ENCODE measurements at regions not wholly inside any gene's neighbourhood (a gene's known extent, or its start where the extent isn't known, plus 50 kb on each side); places are given as distances from the start of the nearest gene placed in this dataset.
"Not testable (repeated sequence)": the region's sequence is repeated elsewhere in the genome, so short reads cannot be mapped to it uniquely, and the experiment has no call there.

DNA sequence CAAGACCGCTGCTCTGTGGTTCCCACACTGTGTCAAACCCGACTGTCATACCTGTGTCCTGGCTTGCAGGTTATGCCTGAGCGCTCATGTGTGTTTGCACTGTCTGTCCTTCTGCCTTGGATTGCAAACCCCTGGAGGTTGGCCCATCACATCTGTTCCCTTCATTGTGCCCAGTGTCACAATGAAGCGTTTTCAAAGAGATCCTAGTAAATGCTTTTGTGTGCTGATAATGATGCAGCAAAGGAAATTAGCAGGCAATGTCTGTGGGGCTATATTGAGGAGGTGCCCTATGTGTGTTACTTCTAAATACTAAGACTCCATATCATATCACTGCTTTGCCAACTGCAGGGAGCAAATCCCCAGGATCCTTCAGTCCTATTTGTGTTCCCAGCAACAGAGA lies 424.4 kb upstream of the NFIA start:
- Histone ChIP-seq H3K9me3 (ENCODE audit: control insufficient read depth in 4 of 4, low read length in 3 of 4) (no peaks in the 10 kb centered on the region), H3K27ac (ENCODE audit: low read depth in 1 of 2, low read length in 2 of 2) (no peak overlapping the region), H3K9ac (ENCODE audit: low read depth in 1 of 2, low read length in 2 of 2) (no peak overlapping the region), H3K4me3 (ENCODE audit: low read depth in 1 of 3, low read length in 3 of 3) (no peak overlapping the region), H3K27me3 (ENCODE audit: control insufficient read depth in 4 of 4, insufficient read depth in 4 of 4, low read length in 3 of 4) (no peaks in the 10 kb centered on the region), H3K36me3 (ENCODE audit: control insufficient read depth in 4 of 4, insufficient read depth in 3 of 4, low read depth in 1 of 4, low read length in 3 of 4) (no peaks in the 10 kb centered on the region), H3K4me1 (ENCODE audit: control insufficient read depth in 4 of 4, insufficient read depth in 4 of 4, low read length in 3 of 4) (no peaks in the 10 kb centered on the region)
- DNase-seq (ENCODE audit: low spot score) = no peak
- WGBS = 81% methylated on average over 4 of the region's 4 CpGs
- TF ChIP-seq, protein P1, sequence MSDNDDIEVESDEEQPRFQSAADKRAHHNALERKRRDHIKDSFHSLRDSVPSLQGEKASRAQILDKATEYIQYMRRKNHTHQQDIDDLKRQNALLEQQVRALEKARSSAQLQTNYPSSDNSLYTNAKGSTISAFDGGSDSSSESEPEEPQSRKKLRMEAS (IDR thresholded peaks at IDR 0.05) = no peak

DNA sequence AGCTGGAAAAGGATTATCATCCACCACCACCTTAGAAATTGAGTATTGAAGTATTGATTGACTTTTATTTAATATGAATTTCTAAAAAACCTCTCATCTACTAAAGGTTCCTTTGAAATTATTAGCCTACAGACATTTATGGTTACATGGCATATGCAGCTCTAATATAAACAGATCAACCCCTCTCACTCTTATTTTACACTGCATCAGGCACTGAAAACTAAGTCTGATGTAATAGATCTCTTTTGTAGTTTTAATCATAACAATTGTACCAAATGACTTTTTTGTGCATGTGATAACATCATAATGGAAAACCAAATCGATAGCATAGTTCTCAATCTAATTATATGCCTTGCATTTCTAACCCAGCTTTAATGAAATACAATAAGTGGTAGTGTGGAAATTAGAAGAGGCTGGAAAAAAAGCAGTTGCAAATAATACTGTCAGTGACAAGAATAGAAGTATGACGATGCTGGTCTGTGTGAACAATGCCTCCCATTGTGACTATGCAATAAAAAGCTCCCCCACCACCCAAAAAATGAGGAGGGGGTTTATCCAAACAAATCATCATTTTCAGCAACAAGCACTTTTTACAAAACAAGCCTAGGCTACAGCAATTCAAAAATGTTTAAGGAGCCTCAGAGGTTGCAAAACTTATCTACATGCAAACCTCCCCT lies 426.5 kb upstream of the NFIA start:
- no peaks in the 10 kb centered on the region for H3K36me3 ChIP-seq (ENCODE audit: control insufficient read depth in 4 of 4, insufficient read depth in 3 of 4, low read depth in 1 of 4, low read length in 3 of 4)
- DNase-seq (ENCODE audit: low spot score) = no peak
- no peak overlapping the region for H3K9ac ChIP-seq (ENCODE audit: low read depth in 1 of 2, low read length in 2 of 2)
- 63% methylated on average over 2 of the region's 2 CpGs for WGBS
- peaks cover 0 to 2% (median 0%) of the 10 kb centered on the region in 4 donors for H3K9me3 ChIP-seq (ENCODE audit: control insufficient read depth in 4 of 4, low read length in 3 of 4)
- H3K4me3 ChIP-seq (ENCODE audit: low read depth in 1 of 3, low read length in 3 of 3) = no peak overlapping the region
- no peaks in the 10 kb centered on the region for H3K27me3 ChIP-seq (ENCODE audit: control insufficient read depth in 4 of 4, insufficient read depth in 4 of 4, low read length in 3 of 4)
- H3K27ac ChIP-seq (ENCODE audit: low read depth in 1 of 2, low read length in 2 of 2) = no peak overlapping the region
- no peak for TF ChIP-seq SP1 (IDR thresholded peaks at IDR 0.05)
- TF ChIP-seq, protein P2, sequence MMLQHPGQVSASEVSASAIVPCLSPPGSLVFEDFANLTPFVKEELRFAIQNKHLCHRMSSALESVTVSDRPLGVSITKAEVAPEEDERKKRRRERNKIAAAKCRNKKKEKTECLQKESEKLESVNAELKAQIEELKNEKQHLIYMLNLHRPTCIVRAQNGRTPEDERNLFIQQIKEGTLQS (IDR thresholded peaks at IDR 0.05) = no peak
- no peak for TF ChIP-seq RAD21 (IDR thresholded peaks at IDR 0.05)
- TF ChIP-seq, protein P3, sequence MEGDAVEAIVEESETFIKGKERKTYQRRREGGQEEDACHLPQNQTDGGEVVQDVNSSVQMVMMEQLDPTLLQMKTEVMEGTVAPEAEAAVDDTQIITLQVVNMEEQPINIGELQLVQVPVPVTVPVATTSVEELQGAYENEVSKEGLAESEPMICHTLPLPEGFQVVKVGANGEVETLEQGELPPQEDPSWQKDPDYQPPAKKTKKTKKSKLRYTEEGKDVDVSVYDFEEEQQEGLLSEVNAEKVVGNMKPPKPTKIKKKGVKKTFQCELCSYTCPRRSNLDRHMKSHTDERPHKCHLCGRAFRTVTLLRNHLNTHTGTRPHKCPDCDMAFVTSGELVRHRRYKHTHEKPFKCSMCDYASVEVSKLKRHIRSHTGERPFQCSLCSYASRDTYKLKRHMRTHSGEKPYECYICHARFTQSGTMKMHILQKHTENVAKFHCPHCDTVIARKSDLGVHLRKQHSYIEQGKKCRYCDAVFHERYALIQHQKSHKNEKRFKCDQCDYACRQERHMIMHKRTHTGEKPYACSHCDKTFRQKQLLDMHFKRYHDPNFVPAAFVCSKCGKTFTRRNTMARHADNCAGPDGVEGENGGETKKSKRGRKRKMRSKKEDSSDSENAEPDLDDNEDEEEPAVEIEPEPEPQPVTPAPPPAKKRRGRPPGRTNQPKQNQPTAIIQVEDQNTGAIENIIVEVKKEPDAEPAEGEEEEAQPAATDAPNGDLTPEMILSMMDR (IDR thresholded peaks at IDR 0.05; ENCODE audit: low read depth, low read length, missing input control) = no peak
- TF ChIP-seq FOXA2 (IDR thresholded peaks at IDR 0.05) = no peak
- TF ChIP-seq NR2F2 (IDR thresholded peaks at IDR 0.05) = no peak
- no peak for TF ChIP-seq FOXA1 (IDR thresholded peaks at IDR 0.05)
- no peak for TF ChIP-seq TAF1 (conservative IDR thresholded peaks at IDR 0.05)
- TF ChIP-seq HNF4A (conservative IDR thresholded peaks at IDR 0.05) = no peak
- TF ChIP-seq JUND (IDR thresholded peaks at IDR 0.05) = no peak
- no peak for TF ChIP-seq YY1 (IDR thresholded peaks at IDR 0.05)
- no peak for TF ChIP-seq RXRA (IDR thresholded peaks at IDR 0.05)
- no peak for TF ChIP-seq EGR1 (IDR thresholded peaks at IDR 0.05; ENCODE audit: low read depth in 2 of 2)
- no peak for TF ChIP-seq GABPA (IDR thresholded peaks at IDR 0.05 in 1 of 2, conservative IDR thresholded peaks at IDR 0.05 in 1 of 2)
- TF ChIP-seq, protein P4, sequence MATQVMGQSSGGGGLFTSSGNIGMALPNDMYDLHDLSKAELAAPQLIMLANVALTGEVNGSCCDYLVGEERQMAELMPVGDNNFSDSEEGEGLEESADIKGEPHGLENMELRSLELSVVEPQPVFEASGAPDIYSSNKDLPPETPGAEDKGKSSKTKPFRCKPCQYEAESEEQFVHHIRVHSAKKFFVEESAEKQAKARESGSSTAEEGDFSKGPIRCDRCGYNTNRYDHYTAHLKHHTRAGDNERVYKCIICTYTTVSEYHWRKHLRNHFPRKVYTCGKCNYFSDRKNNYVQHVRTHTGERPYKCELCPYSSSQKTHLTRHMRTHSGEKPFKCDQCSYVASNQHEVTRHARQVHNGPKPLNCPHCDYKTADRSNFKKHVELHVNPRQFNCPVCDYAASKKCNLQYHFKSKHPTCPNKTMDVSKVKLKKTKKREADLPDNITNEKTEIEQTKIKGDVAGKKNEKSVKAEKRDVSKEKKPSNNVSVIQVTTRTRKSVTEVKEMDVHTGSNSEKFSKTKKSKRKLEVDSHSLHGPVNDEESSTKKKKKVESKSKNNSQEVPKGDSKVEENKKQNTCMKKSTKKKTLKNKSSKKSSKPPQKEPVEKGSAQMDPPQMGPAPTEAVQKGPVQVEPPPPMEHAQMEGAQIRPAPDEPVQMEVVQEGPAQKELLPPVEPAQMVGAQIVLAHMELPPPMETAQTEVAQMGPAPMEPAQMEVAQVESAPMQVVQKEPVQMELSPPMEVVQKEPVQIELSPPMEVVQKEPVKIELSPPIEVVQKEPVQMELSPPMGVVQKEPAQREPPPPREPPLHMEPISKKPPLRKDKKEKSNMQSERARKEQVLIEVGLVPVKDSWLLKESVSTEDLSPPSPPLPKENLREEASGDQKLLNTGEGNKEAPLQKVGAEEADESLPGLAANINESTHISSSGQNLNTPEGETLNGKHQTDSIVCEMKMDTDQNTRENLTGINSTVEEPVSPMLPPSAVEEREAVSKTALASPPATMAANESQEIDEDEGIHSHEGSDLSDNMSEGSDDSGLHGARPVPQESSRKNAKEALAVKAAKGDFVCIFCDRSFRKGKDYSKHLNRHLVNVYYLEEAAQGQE (IDR thresholded peaks at IDR 0.05) = no peak
- TF ChIP-seq HNF4G (IDR thresholded peaks at IDR 0.05) = no peak
- TF ChIP-seq, protein P1 (IDR thresholded peaks at IDR 0.05) = no peak
- TF ChIP-seq, protein P5, sequence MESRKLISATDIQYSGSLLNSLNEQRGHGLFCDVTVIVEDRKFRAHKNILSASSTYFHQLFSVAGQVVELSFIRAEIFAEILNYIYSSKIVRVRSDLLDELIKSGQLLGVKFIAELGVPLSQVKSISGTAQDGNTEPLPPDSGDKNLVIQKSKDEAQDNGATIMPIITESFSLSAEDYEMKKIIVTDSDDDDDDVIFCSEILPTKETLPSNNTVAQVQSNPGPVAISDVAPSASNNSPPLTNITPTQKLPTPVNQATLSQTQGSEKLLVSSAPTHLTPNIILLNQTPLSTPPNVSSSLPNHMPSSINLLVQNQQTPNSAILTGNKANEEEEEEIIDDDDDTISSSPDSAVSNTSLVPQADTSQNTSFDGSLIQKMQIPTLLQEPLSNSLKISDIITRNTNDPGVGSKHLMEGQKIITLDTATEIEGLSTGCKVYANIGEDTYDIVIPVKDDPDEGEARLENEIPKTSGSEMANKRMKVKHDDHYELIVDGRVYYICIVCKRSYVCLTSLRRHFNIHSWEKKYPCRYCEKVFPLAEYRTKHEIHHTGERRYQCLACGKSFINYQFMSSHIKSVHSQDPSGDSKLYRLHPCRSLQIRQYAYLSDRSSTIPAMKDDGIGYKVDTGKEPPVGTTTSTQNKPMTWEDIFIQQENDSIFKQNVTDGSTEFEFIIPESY (IDR thresholded peaks at IDR 0.05) = no peak
- H3K4me1 ChIP-seq (ENCODE audit: control insufficient read depth in 4 of 4, insufficient read depth in 4 of 4, low read length in 3 of 4) = no peaks in the 10 kb centered on the region

DNA sequence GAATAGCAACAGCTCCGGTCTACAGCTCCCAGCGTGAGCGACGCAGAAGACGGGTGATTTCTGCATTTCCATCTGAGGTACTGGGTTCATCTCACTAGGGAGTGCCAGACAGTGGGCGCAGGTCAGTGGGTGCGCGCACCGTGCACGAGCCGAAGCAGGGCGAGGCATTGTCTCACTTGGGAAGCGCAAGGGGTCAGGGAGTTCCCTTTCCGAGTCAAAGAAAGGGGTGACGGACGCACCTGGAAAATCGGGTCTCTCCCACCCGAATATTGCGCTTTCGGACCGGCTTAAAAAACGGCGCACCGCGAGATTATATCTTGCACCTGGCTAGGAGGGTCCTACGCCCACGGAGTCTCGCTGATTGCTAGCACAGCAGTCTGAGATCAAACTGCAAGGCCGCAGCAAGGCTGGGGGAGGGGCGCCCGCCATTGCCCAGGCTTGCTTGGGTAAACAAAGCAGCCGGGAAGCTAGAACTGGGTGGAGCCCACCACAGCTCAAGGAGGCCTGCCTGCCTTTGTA lies 442.3 kb upstream of the NFIA start:
- DNase-seq (ENCODE audit: low spot score); H3K4me1 ChIP-seq (ENCODE audit: control insufficient read depth in 4 of 4, insufficient read depth in 4 of 4, low read length in 3 of 4); H3K4me3 ChIP-seq (ENCODE audit: low read depth in 1 of 3, low read length in 3 of 3); H3K9ac ChIP-seq (ENCODE audit: low read depth in 1 of 2, low read length in 2 of 2); H3K27me3 ChIP-seq (ENCODE audit: control insufficient read depth in 4 of 4, insufficient read depth in 4 of 4, low read length in 3 of 4); H3K36me3 ChIP-seq (ENCODE audit: control insufficient read depth in 4 of 4, insufficient read depth in 3 of 4, low read depth in 1 of 4, low read length in 3 of 4); H3K9me3 ChIP-seq (ENCODE audit: control insufficient read depth in 4 of 4, low read length in 3 of 4); H3K27ac ChIP-seq (ENCODE audit: low read depth in 1 of 2, low read length in 2 of 2): not testable (repeated sequence)
- 83% methylated on average over 32 of the region's 32 CpGs for WGBS
